ENCODE measurements at regions not wholly inside any gene's neighbourhood (a gene's known extent, or its start where the extent isn't known, plus 50 kb on each side); places are given as distances from the start of the nearest gene placed in this dataset.

- no peak overlapping the region for H3K4me3 ChIP-seq (ENCODE audit: low read depth, low read length)
- no peak for TF ChIP-seq CTCF (IDR thresholded peaks at IDR 0.05; ENCODE audit: low read depth, low read length, missing control alignments)
- in situ Hi-C loops (cut with HindIII; ENCODE audit: low sequenced_read_pairs), result no loop called here
- no peak for DNase-seq (ENCODE audit: low read depth)
Measured at GRCh38 chr1:47521034-47521881, 83.4 kb downstream of the FOXD2 start.

- H3K4me3 ChIP-seq (ENCODE audit: low read depth, low read length), result no peak overlapping the region
- in situ Hi-C loops (cut with HindIII; ENCODE audit: low sequenced_read_pairs), result no loop called here
- TF ChIP-seq CTCF (IDR thresholded peaks at IDR 0.05; ENCODE audit: low read depth, low read length, missing control alignments), result no peak
Measured at GRCh38 chr1:47522935-47523834, 85.3 kb downstream of the FOXD2 start.

GRCh38 chr1:47523835-47524215 lies 86.0 kb downstream of the FOXD2 start:
- H3K4me3 ChIP-seq (ENCODE audit: low read depth, low read length), result no peak overlapping the region
- DNase-seq (ENCODE audit: low read depth), result no peak
- in situ Hi-C loops (cut with HindIII; ENCODE audit: low sequenced_read_pairs), result no loop called here
- TF ChIP-seq CTCF (IDR thresholded peaks at IDR 0.05; ENCODE audit: low read depth, low read length, missing control alignments), result no peak

More at GRCh38 chr1:47522935-47523834, 85.3 kb downstream of the FOXD2 start:
- DNase-seq (ENCODE audit: low read depth), result no peak

- no peak for TF ChIP-seq CTCF (IDR thresholded peaks at IDR 0.05; ENCODE audit: low read depth, low read length, missing control alignments)
- H3K4me3 ChIP-seq (ENCODE audit: low read depth, low read length), result no peak overlapping the region
- no peak for DNase-seq (ENCODE audit: low read depth)
- in situ Hi-C loops (cut with HindIII; ENCODE audit: low sequenced_read_pairs), result no loop called here
Measured at GRCh38 chr1:47524272-47524671, 86.4 kb downstream of the FOXD2 start.

GRCh38 chr1:47527653-47528272 lies 89.9 kb downstream of the FOXD2 start:
- TF ChIP-seq CTCF (IDR thresholded peaks at IDR 0.05; ENCODE audit: low read depth, low read length, missing control alignments), result no peak
- in situ Hi-C loops (cut with HindIII; ENCODE audit: low sequenced_read_pairs), result no loop called here
- DNase-seq (ENCODE audit: low read depth), result no peak
- H3K4me3 ChIP-seq (ENCODE audit: low read depth, low read length), result no peak overlapping the region

- TF ChIP-seq CTCF (IDR thresholded peaks at IDR 0.05; ENCODE audit: low read depth, low read length, missing control alignments), result peak; percentile 36
- H3K4me3 ChIP-seq (ENCODE audit: low read depth, low read length), result no peak overlapping the region
- in situ Hi-C loops (cut with HindIII; ENCODE audit: low sequenced_read_pairs), result no loop called here
- DNase-seq (ENCODE audit: low read depth), result no peak
Measured at GRCh38 chr1:47529520-47530098, 91.8 kb downstream of the FOXD2 start.
